Dedifferentiated amniotic fluid mesenchymal stem cell (primary cell): ENCODE measurements at regions not wholly inside any gene's neighbourhood (a gene's known extent, or its start where the extent isn't known, plus 50 kb on each side); places are given as distances from the start of the nearest gene placed in this dataset.

ENCODE experiments used
- DNase-seq: peaks from one replicate; pipeline ENCODE4 v3.0.0-alpha.2; 2016; ENCODE audit errors: extremely low spot score

DNA sequence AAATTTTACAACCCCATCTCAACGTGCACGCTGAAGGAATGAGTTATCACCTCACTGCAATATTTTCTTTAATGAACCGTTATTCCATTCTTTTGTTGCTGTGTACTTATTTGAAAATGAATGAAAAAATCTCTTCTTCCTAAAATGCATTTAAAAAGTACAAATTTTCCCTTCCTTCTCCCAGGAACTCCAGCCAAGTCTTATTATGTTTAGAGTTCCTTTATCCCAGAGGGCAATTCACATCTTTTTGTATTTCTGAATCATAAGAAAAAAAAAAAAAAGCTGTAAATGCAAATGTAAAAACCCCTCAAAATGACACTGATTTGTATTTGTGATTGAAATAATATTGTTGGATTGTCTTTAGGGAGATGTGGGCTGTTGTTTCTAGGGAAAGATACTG, 2194.3 kb upstream of the CELF4 start:
- no peak for DNase-seq

- no peak for DNase-seq
These were observed 2187.6 kb upstream of the CELF4 start for GRCh38 chr18:39753178-39753577.

- no peak for DNase-seq
These were observed 2186.8 kb upstream of the CELF4 start for GRCh38 chr18:39752351-39752750.

DNA sequence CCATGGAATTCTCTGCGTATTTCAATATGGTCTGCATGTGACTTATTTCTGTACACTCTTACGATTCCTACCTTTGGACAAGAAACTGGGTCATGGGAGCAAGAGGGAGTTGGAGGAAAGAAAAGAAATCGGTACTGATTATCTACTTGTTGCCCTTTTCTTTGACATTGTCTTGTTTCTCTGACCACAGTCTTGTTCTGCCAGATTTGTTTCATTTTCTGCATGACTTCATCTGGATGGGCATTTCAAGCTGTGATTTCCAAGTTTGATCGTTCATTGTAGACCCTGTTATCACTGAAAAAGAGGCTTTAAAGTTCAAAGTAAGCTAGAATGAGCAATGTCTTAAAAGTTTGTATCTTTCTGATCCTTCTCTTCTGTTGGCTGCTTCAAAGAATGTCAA, 2186.3 kb upstream of the CELF4 start:
- no peak for DNase-seq

- DNase-seq: no peak
These were observed 2185.6 kb upstream of the CELF4 start for GRCh38 chr18:39751161-39751560.

GRCh38 chr18:39749154-39749553, 2183.6 kb upstream of the CELF4 start:
- no peak for DNase-seq

DNA sequence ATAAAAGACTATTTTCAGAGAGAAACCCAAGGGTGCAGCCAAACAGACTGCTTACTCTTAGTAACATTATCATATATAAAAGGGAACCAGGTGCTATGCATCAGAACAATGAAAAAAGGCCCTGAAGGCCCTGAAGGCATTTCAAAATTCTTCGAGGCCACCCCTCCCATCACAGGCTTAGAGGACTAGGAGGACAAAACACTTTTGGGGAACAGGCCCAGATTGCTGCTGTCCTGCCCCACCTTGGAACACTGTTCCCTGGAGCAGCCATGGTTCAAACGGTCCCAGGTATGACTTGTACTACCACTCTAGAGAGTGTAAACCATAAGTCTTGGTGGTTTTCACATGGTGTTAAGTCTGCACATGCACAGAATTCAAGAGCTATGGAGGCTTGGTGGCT, 2183.1 kb upstream of the CELF4 start:
- no peak for DNase-seq

DNA sequence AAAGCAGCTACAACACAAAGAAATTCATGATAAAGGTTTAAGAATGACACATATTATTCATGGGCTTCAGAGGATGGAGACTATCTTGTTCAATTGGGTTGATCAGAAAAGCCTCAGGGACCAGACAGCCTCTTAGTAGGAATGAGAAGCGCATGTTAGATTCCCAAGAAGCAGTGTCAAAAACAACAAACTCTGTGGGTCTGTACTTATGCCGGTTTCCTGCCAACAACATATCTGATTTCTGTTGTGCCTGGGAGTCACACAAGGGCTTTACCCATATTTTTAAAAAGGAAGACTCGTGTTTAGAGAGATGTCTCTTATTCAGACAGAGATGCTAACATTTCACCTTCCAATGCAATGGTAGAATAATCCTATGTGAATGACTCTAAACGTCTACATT, 2180.6 kb upstream of the CELF4 start:
- no peak for DNase-seq

GRCh38 chr18:39743463-39743862, 2177.9 kb upstream of the CELF4 start:
- DNase-seq: no peak

GRCh38 chr18:39741755-39742466, 2176.3 kb upstream of the CELF4 start:
- no peak for DNase-seq

DNA sequence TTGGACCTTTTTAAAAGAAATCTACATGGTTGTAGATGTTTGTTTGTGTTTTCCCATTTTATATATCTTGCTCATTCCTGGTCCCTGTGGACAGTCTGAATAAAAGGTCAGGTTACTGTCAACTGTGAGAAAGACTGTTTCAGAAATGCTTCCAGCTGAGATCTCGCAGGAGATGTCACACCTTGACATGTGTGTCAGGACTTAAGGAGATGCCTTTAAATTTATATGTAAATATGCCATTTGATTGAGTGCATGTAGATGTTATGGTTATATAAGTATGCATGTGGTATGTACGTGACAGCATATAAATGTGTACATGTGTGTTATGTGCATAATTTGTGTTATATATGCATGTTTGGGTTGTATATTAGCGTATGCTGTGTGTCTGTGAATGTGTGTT, 2172.3 kb upstream of the CELF4 start:
- no peak for DNase-seq

GRCh38 chr18:39732918-39733317, 2167.3 kb upstream of the CELF4 start:
- no peak for DNase-seq

- no peak for DNase-seq
These were observed 2165.0 kb upstream of the CELF4 start for GRCh38 chr18:39730606-39731005.

DNA sequence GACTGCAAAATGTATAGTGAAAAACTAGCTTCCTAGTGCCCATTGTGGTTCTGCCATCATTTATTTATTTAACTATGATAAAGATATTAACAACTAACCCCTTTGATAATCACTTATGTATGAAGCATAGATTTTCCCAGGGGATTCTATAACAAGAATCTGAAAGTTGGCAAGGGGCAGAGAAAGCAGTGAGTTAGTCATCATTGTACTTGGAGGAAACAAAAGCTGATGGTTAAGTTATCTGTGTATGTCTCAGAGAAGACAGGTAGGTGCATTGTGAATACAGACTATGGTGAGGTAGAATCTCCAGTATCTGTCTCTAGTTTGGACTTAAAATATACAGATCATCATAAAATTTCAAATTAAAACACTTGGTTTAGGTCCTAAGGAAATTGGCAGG, 2159.1 kb upstream of the CELF4 start:
- DNase-seq: no peak

- no peak for DNase-seq
These were observed 2156.1 kb upstream of the CELF4 start for GRCh38 chr18:39721712-39722111.

DNA sequence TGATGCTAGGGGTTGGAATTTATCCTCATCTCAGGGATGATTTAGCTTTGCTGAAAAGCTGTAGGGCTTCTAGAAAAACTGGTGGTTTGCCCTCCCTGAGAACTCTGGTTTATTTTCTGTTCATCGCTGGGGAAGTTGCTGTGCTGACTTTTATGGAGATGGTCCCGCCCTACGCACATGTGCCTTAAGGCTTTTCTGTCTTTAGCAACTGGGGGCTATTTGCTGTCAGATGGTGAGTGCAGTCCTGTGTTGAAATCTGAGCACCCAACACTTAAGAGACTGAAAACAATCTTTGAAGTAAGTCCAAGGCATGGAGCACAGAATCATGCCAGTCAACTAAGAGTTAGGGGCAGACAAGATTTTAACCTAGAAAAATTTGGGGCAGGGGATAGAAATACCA, 2148.4 kb upstream of the CELF4 start:
- DNase-seq: no peak

DNA sequence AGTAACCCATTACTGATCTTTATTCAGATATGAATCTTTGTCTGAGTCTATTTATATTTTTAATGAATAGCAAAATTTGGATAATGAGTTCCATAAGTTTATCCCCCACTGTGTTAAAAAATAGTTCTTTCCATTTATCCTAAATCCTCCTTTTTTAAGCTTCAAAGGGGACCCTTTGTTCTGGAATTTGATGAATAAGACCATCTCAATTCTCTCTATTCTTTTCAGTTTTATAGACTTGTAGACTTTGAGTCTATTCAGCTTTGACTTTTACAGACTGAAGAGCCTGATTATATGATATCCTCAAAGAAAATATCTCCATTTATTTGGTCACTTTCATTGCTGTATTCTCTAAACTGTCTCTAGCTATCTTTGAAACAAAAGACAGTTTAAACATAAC, 2146.1 kb upstream of the CELF4 start:
- no peak for DNase-seq

DNA sequence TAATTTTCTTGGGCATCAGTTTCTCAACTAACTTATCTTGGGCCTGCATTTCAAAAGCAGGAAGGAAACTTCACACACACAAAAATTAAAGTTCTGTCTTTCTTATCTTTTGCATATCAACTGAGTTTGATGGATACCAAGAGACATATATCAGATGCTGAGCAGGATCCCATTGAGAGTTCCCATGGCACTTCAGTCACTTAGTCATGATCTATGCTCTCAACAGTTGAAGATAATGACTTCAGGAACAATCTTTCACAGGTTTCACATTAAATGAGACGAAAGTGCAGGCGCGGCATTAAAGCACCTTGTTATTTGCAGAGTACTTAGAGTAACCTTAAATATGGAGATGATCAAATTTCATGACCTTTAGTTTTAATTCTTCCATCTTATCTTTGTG, 2139.8 kb upstream of the CELF4 start:
- DNase-seq: no peak

GRCh38 chr18:39702888-39703287, 2137.3 kb upstream of the CELF4 start:
- DNase-seq: no peak

DNA sequence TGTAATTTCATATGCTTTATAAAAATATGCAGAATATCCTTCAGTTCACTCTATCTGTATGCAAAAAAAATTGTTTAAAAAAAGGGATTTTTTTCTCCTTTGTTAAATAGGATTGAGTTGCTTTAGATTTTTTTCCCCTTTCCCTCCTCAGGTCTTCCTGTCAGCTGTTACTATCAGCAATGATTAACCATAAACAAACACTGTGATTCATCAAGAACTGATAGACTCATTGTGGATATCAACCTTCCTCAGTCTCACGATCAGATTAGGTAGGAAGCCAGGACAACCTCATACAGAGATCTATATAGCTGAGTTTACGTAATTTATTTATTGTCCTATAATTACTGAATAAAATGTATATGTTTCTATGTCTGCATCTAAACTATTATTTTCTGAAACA, 2136.2 kb upstream of the CELF4 start:
- DNase-seq: no peak

DNA sequence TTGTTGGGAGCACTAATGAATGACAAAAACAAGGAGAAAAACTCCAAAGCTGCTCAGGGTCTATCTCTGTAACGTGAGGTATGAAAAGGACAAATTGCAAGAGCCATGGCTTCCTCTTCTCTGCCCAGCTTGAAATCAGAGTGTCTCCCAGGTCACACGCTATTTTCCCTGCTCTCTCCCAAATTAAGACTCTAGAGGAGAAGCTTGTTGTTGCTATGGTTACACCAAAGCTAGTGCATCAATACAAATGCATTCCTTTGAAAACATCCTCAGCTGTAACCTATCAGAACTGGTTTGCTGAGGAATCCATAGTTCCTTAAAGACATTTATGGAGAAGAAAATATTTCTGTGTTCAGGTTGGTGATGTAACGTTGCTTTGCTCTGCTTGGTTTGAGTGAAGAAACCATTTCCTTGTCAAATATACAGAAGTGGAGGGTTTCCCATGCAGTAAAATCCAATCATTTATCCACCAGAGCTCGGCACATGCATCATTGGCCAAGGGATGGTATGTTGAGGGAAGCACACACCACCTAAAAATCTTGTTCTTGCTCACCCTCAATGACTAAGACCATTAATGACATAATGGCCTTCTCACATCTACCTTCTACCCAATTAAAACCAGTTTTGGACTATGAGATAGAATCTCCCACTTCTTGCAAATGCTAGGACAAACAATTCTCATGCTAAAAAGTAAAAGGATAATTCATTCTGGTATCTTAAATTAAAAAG, 2135.6 kb upstream of the CELF4 start:
- DNase-seq: no peak

GRCh38 chr18:39699340-39699964, 2133.9 kb upstream of the CELF4 start:
- no peak for DNase-seq

GRCh38 chr18:39698436-39698835, 2132.8 kb upstream of the CELF4 start:
- no peak for DNase-seq
